AG04449 (cell line): ENCODE measurements at regions not wholly inside any gene's neighbourhood (a gene's known extent, or its start where the extent isn't known, plus 50 kb on each side); places are given as distances from the start of the nearest gene placed in this dataset.

Experiments used
- CTCF ChIA-PET: fragments of 350-600 bp; formaldehyde crosslinking; extraction: SDS; loops from one replicate; lab custom pipeline; 2021; ENCODE audit warnings: antibody characterized with exemption; lab: Yijun Ruan, JAX
- POLR2A ChIA-PET: fragments of 400-600, 350-600 bp; formaldehyde crosslinking; extraction: SDS; loops from one replicate; lab custom pipeline; 2020; ENCODE audit warnings: antibody characterized with exemption, inconsistent platforms; lab: Yijun Ruan, JAX
- DNase-seq: peaks from one replicate; pipeline ENCODE4 v3.0.0-alpha.2; 2010; ENCODE audit warnings: low read depth, low spot score
- H3K4me3 ChIP-seq: 2 replicates; pipeline ENCODE4 v1.5.1; 2011; ENCODE audit warnings: low read depth, mild to moderate bottlenecking, control low read depth, low read length
- CTCF ChIP-seq: IDR thresholded peaks from one replicate; pipeline ENCODE4 v1.5.1; 2011; ENCODE audit warnings: mild to moderate bottlenecking, moderate library complexity, low read length, control low read depth, inconsistent platforms; ENCODE audit not compliant: insufficient read depth; ENCODE audit errors: missing control alignments

DNA sequence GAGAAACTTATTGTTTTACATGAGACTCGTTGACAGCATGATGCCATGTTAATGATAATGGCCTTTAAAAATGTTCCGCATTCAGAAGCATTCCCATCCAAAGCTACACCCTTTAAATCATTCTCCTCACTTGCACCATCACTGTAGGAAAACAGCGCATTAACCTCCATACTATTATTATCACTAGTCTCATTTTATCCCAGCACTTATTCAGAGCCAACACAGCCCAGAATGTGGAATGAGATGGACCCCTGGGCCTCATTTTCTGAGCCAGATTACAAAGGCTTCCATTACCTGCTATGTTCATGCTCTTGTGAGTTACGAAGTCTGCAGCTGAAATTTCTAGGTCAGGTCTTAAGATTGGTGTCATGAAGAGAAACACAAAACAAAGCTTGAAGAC is 159.4 kb downstream of the HS3ST3A1 start:
- TF ChIP-seq CTCF, result no peak
- ChIA-PET POLR2A (no interaction called here), CTCF (no interaction called here)
- DNase-seq, result no peak
- no peak overlapping the region for H3K4me3 ChIP-seq

DNA sequence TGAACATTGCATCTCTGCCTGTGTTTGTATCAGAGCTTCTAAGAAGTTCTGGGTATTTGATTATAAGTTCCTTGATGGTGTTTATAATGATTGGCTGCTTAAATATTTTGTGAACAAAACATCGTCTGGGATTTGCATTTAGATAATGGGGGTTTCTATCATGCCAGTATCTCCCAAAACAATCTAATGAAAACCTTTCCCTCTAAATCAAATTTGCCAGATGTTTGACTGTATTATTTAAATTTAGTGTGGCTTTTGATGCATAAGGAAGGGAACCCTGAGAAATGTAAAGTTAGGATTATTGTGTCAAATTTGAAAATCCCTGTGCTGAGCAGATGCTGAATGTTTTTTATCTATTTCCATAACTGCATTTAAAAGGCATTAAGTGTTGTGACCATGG is 159.9 kb downstream of the HS3ST3A1 start:
- DNase-seq, result no peak
- TF ChIP-seq CTCF, result no peak
- POLR2A ChIA-PET, result interaction anchor here (0.6 kb wide), 1 partner anchor 19 kb away, joined by 3 read pairs; no protein-coding TSS in a partner anchor
- CTCF ChIA-PET, result no interaction called here
- no peak overlapping the region for H3K4me3 ChIP-seq

DNA sequence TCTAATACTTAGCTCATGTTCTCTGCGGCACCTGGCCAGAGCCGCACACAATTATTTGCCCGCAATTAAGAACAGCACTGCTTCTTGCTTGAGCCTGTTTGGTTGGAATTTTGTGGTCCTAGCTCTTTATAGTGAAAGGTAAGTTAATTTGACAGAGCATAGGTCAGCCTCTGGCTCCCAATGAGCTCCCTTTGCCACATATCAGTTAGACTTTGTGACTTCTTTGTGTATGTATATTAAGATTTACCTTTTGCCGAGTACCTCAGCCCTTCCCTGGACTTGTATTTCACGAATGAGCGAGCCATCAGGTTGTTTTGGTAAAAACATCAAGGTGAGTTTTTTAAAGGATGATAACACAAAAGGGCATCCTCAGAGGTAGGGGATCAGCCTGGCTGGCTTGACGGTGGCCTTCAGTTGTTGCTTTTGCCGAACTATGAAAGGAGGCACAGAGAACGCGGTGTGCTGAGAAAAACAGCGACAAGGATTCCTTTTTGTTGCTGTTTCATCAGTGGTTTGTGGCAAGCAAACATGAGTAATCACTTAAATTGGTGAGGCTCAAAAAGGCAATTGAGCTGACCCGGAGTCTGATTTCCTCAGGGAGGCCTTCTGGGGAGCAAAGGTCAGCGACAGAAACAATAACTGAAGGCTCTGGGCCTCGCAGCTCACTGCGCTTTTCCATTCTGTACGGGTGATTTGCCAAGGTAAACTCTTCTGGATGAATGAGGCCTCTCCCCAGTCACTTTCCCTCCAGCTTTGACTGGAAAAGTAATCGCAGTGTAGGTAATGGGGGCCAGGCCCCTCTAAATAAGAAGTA is 163.6 kb downstream of the HS3ST3A1 start:
- ChIA-PET POLR2A (no interaction called here), CTCF (no interaction called here)
- no peak for TF ChIP-seq CTCF
- no peak overlapping the region for H3K4me3 ChIP-seq
- no peak for DNase-seq

- no peak overlapping the region for H3K4me3 ChIP-seq
- ChIA-PET CTCF (no interaction called here), POLR2A (no interaction called here)
- DNase-seq, result no peak
- no peak for TF ChIP-seq CTCF
Observed at GRCh38 chr17:13435230-13435629, 166.5 kb downstream of the HS3ST3A1 start.

DNA sequence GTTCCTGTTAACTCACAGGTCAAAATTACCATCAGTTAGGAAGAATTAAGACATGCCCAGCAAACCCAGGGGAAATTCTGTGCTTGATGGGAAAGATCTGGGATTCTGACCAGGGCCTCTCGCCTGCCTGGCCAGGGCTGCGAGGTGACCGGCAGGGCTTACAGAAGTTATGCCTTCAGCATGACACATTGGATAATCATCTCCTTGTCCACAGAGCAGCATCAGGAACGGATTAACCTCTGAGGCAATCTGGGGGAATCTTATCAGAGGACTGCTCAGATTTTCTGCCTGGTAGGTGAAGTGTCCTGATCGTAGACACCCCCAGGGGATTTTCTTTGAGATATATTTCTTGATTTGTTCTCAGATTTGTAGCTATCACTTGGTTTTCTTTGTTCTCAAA is 172.5 kb downstream of the HS3ST3A1 start:
- H3K4me3 ChIP-seq, result no peak overlapping the region
- peak; percentile 69 for DNase-seq
- no peak for TF ChIP-seq CTCF
- ChIA-PET CTCF (interaction anchor here (1.0 to 1.4 kb wide), 2 partner anchors 148 to 405 kb away, joined by 3 to 4 read pairs; no protein-coding TSS in a partner anchor), POLR2A (no interaction called here)

DNA sequence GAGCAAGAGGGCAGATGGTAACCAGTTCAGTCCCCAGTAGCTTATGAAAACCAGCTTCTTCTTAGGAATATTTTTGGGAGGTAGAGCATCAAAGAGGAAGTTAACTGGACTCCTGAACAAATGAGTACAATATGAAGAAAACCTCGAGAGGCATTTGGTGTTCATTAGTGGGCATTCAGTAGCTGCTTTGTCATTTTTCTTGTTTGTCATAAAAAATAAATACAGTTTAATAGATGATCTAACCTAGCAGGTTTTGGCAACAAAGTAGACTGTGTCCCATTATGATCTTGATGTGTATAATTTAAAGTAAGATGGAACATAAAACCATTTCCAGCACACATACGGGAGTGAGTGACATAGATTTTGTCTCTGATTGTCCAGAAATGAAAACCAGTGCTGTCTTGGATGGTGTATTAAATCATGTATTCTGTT is 173.1 kb downstream of the HS3ST3A1 start:
- H3K4me3 ChIP-seq, result no peak overlapping the region
- no peak for DNase-seq
- TF ChIP-seq CTCF, result no peak
- CTCF ChIA-PET, result interaction anchor here (1.4 kb wide), 1 partner anchor 149 kb away, joined by 3 read pairs; no protein-coding TSS in a partner anchor
- POLR2A ChIA-PET, result interaction anchor here (1.0 kb wide), 1 partner anchor 9 kb away, joined by 3 read pairs; no protein-coding TSS in a partner anchor
